HFFc6 (cell line): ENCODE measurements at regions not wholly inside any gene's neighbourhood (a gene's known extent, or its start where the extent isn't known, plus 50 kb on each side); places are given as distances from the start of the nearest gene placed in this dataset.

ENCODE experiments used
- DNase-seq: peaks from one replicate; pipeline ENCODE4 v3.0.0-alpha.2; 2018
- H3K27ac Mint-ChIP-seq: 2 replicates; pipeline ENCODE4 v1.8.0; 2020; ENCODE audit warnings: mild to moderate bottlenecking, mixed read lengths
- H3K27me3 Mint-ChIP-seq: 2 replicates; pipeline ENCODE4 v1.8.0; 2021; ENCODE audit warnings: mild to moderate bottlenecking, moderate library complexity, mixed read lengths; ENCODE audit not compliant: insufficient read depth
- H3K36me3 Mint-ChIP-seq: 2 replicates; pipeline ENCODE4 v1.8.0; 2021; ENCODE audit warnings: low read depth, mixed read lengths
- H3K4me1 Mint-ChIP-seq: 2 replicates; pipeline ENCODE4 v1.8.0; 2020; ENCODE audit warnings: low read depth, mixed read lengths
- H3K4me3 Mint-ChIP-seq: 2 replicates; pipeline ENCODE4 v1.8.0; 2020; ENCODE audit warnings: mild to moderate bottlenecking, moderate library complexity, mixed read lengths
- H3K9me3 Mint-ChIP-seq: 2 replicates; pipeline ENCODE4 v1.8.0; 2020; ENCODE audit warnings: mild to moderate bottlenecking, mixed read lengths
- CTCF ChIP-seq: fragments of 200-600 bp; sonication (generic); IDR thresholded peaks from 2 replicates; pipeline ENCODE4 v1.5.0; 2021; ENCODE audit warnings: antibody characterized with exemption, mild to moderate bottlenecking

- DNase-seq: no peak
- TF ChIP-seq CTCF: no peak
- Mint-ChIP-seq H3K27me3 (peaks cover 2% of the 10 kb centered on the region; the same call in 1 of the 2 replicates), H3K4me1 (no peaks in the 10 kb centered on the region), H3K27ac (no peak overlapping the region), H3K4me3 (no peak overlapping the region), H3K36me3 (no peaks in the 10 kb centered on the region), H3K9me3 (peaks cover 34% of the 10 kb centered on the region)
Observed at GRCh38 chr12:118637767-118638370, 261.5 kb downstream of the SUDS3 start.

- Mint-ChIP-seq H3K27me3 (peaks cover 2% of the 10 kb centered on the region; the same call in 1 of the 2 replicates), H3K9me3 (peaks cover 20% of the 10 kb centered on the region), H3K27ac (no peak overlapping the region), H3K4me3 (no peak overlapping the region), H3K36me3 (no peaks in the 10 kb centered on the region), H3K4me1 (no peaks in the 10 kb centered on the region)
- DNase-seq: no peak
- TF ChIP-seq CTCF: no peak
Observed at GRCh38 chr12:118641249-118641648, 264.9 kb downstream of the SUDS3 start.

- no peaks in the 10 kb centered on the region for H3K4me1 Mint-ChIP-seq
- no peak overlapping the region for H3K4me3 Mint-ChIP-seq
- no peak overlapping the region for H3K27ac Mint-ChIP-seq
- DNase-seq: no peak
- peaks cover under 1% of the 10 kb centered on the region; the same call in 1 of the 2 replicates for H3K27me3 Mint-ChIP-seq
- H3K36me3 Mint-ChIP-seq: no peaks in the 10 kb centered on the region
- TF ChIP-seq CTCF: no peak
- H3K9me3 Mint-ChIP-seq: peaks cover 21% of the 10 kb centered on the region
Observed at GRCh38 chr12:118645219-118645618, 268.9 kb downstream of the SUDS3 start.

- no peak for DNase-seq
- Mint-ChIP-seq H3K36me3 (no peaks in the 10 kb centered on the region), H3K4me1 (no peaks in the 10 kb centered on the region), H3K4me3 (no peak overlapping the region), H3K27ac (no peak overlapping the region), H3K27me3 (no peaks in the 10 kb centered on the region), H3K9me3 (peaks cover 25% of the 10 kb centered on the region)
- no peak for TF ChIP-seq CTCF
Observed at GRCh38 chr12:118649765-118650585, 273.6 kb downstream of the SUDS3 start.

DNA sequence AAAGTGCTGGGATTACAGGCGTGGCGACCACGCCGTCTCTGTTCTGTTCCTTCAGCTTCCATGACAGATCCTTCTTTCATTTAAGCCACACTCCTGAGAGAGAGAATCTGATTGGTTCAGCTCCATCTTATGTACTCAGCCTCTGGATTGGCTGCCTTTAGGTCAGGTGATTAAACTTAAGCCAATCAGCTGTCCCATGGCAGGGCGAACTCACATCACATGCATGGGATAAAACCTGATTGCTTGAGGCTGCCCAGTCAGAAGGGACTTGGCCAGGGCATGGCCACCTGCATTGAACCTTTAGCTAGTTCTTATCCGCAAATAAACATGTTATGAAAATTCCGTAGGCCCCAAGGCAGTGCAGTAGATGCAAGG lies 274.2 kb downstream of the SUDS3 start:
- no peak for DNase-seq
- no peak overlapping the region for H3K27ac Mint-ChIP-seq
- no peaks in the 10 kb centered on the region for H3K36me3 Mint-ChIP-seq
- H3K4me3 Mint-ChIP-seq: no peak overlapping the region
- H3K4me1 Mint-ChIP-seq: no peaks in the 10 kb centered on the region
- H3K9me3 Mint-ChIP-seq: peaks cover 25% of the 10 kb centered on the region
- H3K27me3 Mint-ChIP-seq: no peaks in the 10 kb centered on the region
- TF ChIP-seq CTCF: no peak
